KMS-11 (cell line): ENCODE measurements at regions not wholly inside any gene's neighbourhood (a gene's known extent, or its start where the extent isn't known, plus 50 kb on each side); places are given as distances from the start of the nearest gene placed in this dataset.
"Not testable (repeated sequence)": the region's sequence is repeated elsewhere in the genome, so short reads cannot be mapped to it uniquely, and the experiment has no call there.

Experiments
- H2AFZ ChIP-seq: fragments of 200-600 bp; sonication (generic); 2 replicates; pipeline ENCODE4 v1.6.1; 2016; ENCODE audit warnings: antibody characterized with exemption, mixed run types, low read depth
- H3K27ac ChIP-seq: fragments of 200-600 bp; sonication (generic); 2 replicates; pipeline ENCODE4 v1.6.1; 2016; ENCODE audit warnings: mild to moderate bottlenecking, mixed run types
- H3K27me3 ChIP-seq: fragments of 200-600 bp; sonication (generic); 2 replicates; pipeline ENCODE4 v1.6.1; 2017; ENCODE audit warnings: mild to moderate bottlenecking, low read depth, mixed run types, moderate library complexity; ENCODE audit not compliant: insufficient read depth
- H3K36me3 ChIP-seq: fragments of 200-600 bp; sonication (generic); 2 replicates; pipeline ENCODE4 v1.6.1; 2017; ENCODE audit warnings: mild to moderate bottlenecking, mixed run types; ENCODE audit not compliant: insufficient read depth
- H3K4me1 ChIP-seq: fragments of 200-600 bp; sonication (generic); 2 replicates; pipeline ENCODE4 v1.6.1; 2016; ENCODE audit warnings: mild to moderate bottlenecking, low read depth, mixed run types; ENCODE audit not compliant: poor library complexity, severe bottlenecking
- H3K4me2 ChIP-seq: fragments of 200-600 bp; sonication (generic); 2 replicates; pipeline ENCODE4 v1.7.0; 2016; ENCODE audit warnings: mild to moderate bottlenecking, mixed run types
- H3K4me3 ChIP-seq: fragments of 200-600 bp; sonication (generic); IDR thresholded peaks from 2 replicates; pipeline ENCODE4 v1.6.1; 2017; ENCODE audit warnings: low read depth, low read length, mixed read lengths; ENCODE audit not compliant: insufficient read depth
- H3K79me2 ChIP-seq: fragments of 200-600 bp; sonication (generic); 2 replicates; pipeline ENCODE4 v1.6.1; 2016; ENCODE audit warnings: low read depth, mixed run types; ENCODE audit not compliant: insufficient read depth
- H3K9ac ChIP-seq: fragments of 200-600 bp; sonication (generic); 2 replicates; pipeline ENCODE4 v1.6.1; 2016; ENCODE audit warnings: mild to moderate bottlenecking, mixed run types
- H4K20me1 ChIP-seq: fragments of 200-600 bp; sonication (generic); 2 replicates; pipeline ENCODE4 v1.6.1; 2016; ENCODE audit warnings: mild to moderate bottlenecking, mixed run types; ENCODE audit not compliant: insufficient read depth
- TF ChIP-seq, protein P1 (sequence below): fragments of 200-600 bp; sonication (generic); conservative IDR thresholded peaks from 2 replicates; pipeline ENCODE4 v1.6.1; 2017; ENCODE audit warnings: low read depth, mild to moderate bottlenecking, antibody characterized with exemption, low read length, moderate library complexity, mixed read lengths

DNA sequence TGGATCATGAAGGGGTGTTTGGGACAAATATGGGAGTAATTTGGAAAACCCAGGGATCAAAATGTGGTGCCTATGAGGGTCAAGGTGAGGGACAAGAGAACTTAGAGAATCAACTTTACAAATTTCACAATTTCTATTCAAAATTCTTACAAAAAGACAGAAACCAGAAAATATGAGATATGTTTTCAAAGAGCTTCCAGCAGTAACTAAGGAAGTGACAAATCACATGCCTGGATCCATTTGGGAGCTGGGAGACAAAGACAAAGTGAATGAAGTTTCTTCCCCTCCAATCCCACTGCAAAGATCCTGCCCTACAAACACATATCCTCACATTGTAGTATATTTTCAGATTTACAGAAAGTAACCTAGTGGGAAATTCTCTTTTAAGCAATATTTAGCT lies 235.0 kb upstream of the VLDLR start:
- Histone ChIP-seq H3K4me1 (no peaks in the 10 kb centered on the region), H3K27me3 (no peaks in the 10 kb centered on the region), H3K36me3 (no peaks in the 10 kb centered on the region), H3K4me2 (no peak overlapping the region), H2AFZ (no peak overlapping the region), H3K4me3 (no peak overlapping the region), H3K27ac (no peak overlapping the region), H3K9ac (no peak overlapping the region), H4K20me1 (no peaks in the 10 kb centered on the region), H3K79me2 (no peaks in the 10 kb centered on the region)
- TF ChIP-seq, protein P1, sequence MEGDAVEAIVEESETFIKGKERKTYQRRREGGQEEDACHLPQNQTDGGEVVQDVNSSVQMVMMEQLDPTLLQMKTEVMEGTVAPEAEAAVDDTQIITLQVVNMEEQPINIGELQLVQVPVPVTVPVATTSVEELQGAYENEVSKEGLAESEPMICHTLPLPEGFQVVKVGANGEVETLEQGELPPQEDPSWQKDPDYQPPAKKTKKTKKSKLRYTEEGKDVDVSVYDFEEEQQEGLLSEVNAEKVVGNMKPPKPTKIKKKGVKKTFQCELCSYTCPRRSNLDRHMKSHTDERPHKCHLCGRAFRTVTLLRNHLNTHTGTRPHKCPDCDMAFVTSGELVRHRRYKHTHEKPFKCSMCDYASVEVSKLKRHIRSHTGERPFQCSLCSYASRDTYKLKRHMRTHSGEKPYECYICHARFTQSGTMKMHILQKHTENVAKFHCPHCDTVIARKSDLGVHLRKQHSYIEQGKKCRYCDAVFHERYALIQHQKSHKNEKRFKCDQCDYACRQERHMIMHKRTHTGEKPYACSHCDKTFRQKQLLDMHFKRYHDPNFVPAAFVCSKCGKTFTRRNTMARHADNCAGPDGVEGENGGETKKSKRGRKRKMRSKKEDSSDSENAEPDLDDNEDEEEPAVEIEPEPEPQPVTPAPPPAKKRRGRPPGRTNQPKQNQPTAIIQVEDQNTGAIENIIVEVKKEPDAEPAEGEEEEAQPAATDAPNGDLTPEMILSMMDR = no peak

DNA sequence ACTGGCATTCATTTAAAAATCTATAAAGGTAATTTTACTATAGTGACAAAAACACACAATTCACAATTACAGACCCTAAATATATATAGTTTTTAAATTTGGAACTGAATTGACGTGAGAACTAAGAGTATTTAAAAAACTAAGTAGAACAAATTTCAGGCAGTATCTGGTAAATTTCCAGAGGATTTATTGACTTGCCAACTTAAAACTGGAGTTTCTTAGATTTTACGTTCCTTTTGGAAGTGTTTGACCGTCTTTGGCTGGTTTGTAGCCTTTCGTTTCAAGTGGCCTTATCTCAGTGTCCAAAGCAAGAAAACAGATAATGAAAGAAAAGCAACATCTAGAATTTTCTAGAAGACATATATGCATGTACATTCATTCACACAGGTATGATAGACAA lies 234.4 kb upstream of the VLDLR start:
- Histone ChIP-seq H4K20me1 (no peaks in the 10 kb centered on the region), H2AFZ (no peak overlapping the region), H3K4me1 (no peaks in the 10 kb centered on the region), H3K79me2 (no peaks in the 10 kb centered on the region), H3K4me2 (no peak overlapping the region), H3K27ac (no peak overlapping the region), H3K9ac (no peak overlapping the region), H3K4me3 (no peak overlapping the region), H3K36me3 (no peaks in the 10 kb centered on the region), H3K27me3 (no peaks in the 10 kb centered on the region)
- TF ChIP-seq, protein P1 = no peak

DNA sequence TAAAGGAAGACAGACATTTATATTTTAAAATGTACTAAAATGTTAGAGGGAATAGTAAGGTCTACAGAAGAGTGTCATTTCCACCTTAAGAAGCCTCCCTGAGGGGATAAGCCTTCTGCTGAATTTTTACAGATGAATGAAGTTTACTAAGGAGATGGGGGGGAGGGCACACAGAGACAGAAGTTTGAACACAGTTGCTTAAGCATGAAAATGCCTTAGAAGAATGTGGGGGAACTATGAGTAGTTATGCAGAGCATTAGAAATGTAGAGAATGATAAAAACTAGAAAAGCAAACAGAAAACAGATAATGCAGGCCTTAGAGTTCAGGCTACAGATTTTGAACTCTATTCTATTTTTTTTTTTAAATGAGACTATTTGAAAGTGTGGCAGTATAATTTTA lies 232.2 kb upstream of the VLDLR start:
- Histone ChIP-seq H3K27ac (no peak overlapping the region), H2AFZ (no peak overlapping the region), H3K36me3 (no peaks in the 10 kb centered on the region), H3K4me2 (no peak overlapping the region), H3K4me3 (no peak overlapping the region), H3K27me3 (no peaks in the 10 kb centered on the region), H3K79me2 (no peaks in the 10 kb centered on the region), H4K20me1 (no peaks in the 10 kb centered on the region), H3K4me1 (no peaks in the 10 kb centered on the region), H3K9ac (no peak overlapping the region)
- TF ChIP-seq, protein P1 = no peak

DNA sequence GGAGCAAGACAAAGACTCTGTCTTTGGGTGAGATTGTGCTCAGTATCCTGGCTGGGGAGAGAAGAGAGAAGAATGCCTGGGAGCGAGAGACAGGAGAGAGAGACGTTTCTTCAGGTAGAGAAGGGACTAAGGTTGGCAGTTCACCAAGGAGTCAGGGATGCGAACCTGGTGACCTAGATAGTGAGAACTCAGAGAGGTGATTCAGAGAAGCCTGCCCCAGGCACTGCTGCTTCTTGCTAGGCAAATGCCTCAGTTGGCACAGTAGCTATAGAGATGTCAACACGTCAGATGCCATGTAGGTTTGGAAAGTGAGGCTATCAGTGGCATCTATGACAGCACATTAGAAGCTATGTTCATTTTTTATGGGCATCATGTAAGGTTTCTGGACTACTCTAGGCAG lies 231.6 kb upstream of the VLDLR start:
- TF ChIP-seq, protein P1 = no peak
- no peaks in the 10 kb centered on the region for H3K27me3 ChIP-seq
- no peak overlapping the region for H3K27ac ChIP-seq

DNA sequence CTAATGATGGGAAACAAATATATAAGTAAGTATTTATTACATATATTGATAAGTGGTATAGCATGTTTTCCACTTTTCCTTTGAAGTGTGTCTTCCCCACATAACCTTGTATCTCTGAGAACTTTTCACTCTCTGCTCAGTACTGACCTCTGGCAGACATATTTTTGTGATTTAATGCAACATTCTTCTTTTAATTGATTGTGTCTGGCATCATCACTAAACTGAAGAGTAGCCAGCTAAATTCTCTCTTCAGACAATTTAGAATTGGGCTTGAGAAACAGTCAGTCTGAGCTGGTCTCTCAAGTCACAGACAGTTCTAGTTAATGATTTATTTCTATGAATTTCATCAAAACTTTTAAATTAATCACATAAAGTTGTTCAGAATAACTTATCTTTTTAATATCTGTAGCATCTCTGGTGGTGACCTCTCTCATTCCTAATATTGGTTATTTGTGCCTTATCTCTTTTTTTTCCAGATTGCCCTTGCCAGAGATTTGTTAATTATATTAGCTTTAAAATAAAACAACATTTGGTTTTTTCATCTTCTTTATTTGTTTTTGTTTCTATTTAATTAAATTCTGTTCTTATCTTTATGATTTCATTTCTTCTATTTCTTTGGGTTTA lies 230.0 kb upstream of the VLDLR start:
- H3K36me3 ChIP-seq, H3K4me1 ChIP-seq: not testable (repeated sequence)

More for the DNA sequence above, 231.6 kb upstream of the VLDLR start:
- H3K79me2 ChIP-seq = no peaks in the 10 kb centered on the region
- no peaks in the 10 kb centered on the region for H3K36me3 ChIP-seq
- H4K20me1 ChIP-seq = no peaks in the 10 kb centered on the region
- H2AFZ ChIP-seq = no peak overlapping the region
- H3K4me2 ChIP-seq = no peak overlapping the region
- no peak overlapping the region for H3K9ac ChIP-seq
- H3K4me1 ChIP-seq = no peaks in the 10 kb centered on the region
- H3K4me3 ChIP-seq = no peak overlapping the region

DNA sequence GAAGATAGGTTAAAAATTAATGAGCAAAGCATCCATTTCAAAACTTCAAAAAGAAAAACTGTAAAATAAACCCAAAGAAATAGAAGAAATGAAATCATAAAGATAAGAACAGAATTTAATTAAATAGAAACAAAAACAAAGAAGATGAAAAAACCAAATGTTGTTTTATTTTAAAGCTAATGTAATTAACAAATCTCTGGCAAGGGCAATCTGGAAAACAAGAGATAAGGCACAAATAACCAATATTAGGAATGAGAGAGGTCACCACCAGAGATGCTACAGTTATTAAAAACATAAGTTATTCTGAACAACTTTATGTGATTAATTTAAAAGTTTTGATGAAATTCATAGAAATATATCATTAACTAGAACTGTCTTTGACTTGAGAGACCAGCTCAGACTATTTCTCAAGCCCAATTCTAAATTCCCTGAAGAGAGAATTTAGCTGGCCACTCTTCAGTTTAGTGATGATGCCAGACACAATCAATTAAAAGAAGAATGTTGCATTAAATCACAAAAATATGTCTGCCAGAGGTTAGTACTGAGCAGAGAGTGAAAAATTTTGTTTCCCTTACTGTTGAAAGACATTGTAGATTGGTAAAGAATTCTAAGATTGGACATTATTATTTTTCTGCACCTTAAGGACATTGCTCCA lies 227.4 kb upstream of the VLDLR start:
- not testable (repeated sequence) for H4K20me1 ChIP-seq, H3K79me2 ChIP-seq, H3K27me3 ChIP-seq, H2AFZ ChIP-seq, H3K4me1 ChIP-seq, H3K9ac ChIP-seq, H3K36me3 ChIP-seq, H3K4me2 ChIP-seq, H3K4me3 ChIP-seq, H3K27ac ChIP-seq

More for the DNA sequence above, 230.0 kb upstream of the VLDLR start:
- not testable (repeated sequence) for H3K27me3 ChIP-seq, H3K27ac ChIP-seq, H3K9ac ChIP-seq, H3K4me3 ChIP-seq, H3K79me2 ChIP-seq, H2AFZ ChIP-seq, H4K20me1 ChIP-seq, H3K4me2 ChIP-seq
